HFF-Myc (cell line): ENCODE measurements at regions not wholly inside any gene's neighbourhood (a gene's known extent, or its start where the extent isn't known, plus 50 kb on each side); places are given as distances from the start of the nearest gene placed in this dataset.

Source experiments
- DNase-seq: peaks from one replicate; pipeline ENCODE4 v3.0.0-alpha.2; 2011; ENCODE audit warnings: low read depth; ENCODE audit errors: extremely low read depth
- H3K4me3 ChIP-seq: replicated peaks from 2 replicates; pipeline ENCODE4 v1.5.1; 2011; ENCODE audit warnings: low read depth, mild to moderate bottlenecking, control low read depth, low read length
- CTCF ChIP-seq: IDR thresholded peaks from 2 replicates; pipeline ENCODE4 v1.5.1; 2012; ENCODE audit warnings: mild to moderate bottlenecking, low read depth, low read length, control low read depth; ENCODE audit errors: missing control alignments

GRCh38 chr7:86954971-86955370 is 104.5 kb downstream of the ELAPOR2 start:
- no peak for TF ChIP-seq CTCF
- DNase-seq, result no peak
- no peak overlapping the region for H3K4me3 ChIP-seq

GRCh38 chr7:86953653-86954336 is 105.7 kb downstream of the ELAPOR2 start:
- DNase-seq, result no peak
- no peak for TF ChIP-seq CTCF
- H3K4me3 ChIP-seq, result no peak overlapping the region

GRCh38 chr7:86953219-86953618 is 106.2 kb downstream of the ELAPOR2 start:
- no peak for DNase-seq
- H3K4me3 ChIP-seq, result no peak overlapping the region
- TF ChIP-seq CTCF, result no peak

GRCh38 chr7:86951895-86952294 is 107.6 kb downstream of the ELAPOR2 start:
- no peak for TF ChIP-seq CTCF
- H3K4me3 ChIP-seq, result no peak overlapping the region
- no peak for DNase-seq

GRCh38 chr7:86950944-86951343 is 108.5 kb downstream of the ELAPOR2 start:
- H3K4me3 ChIP-seq, result no peak overlapping the region
- no peak for TF ChIP-seq CTCF
- no peak for DNase-seq

GRCh38 chr7:86950360-86950759 is 109.1 kb downstream of the ELAPOR2 start:
- no peak for DNase-seq
- no peak overlapping the region for H3K4me3 ChIP-seq
- TF ChIP-seq CTCF, result no peak

GRCh38 chr7:86949779-86950260 is 109.6 kb downstream of the ELAPOR2 start:
- TF ChIP-seq CTCF, result no peak
- DNase-seq, result no peak
- no peak overlapping the region for H3K4me3 ChIP-seq
